NCI-H187 (cell line): ENCODE measurements at regions not wholly inside any gene's neighbourhood (a gene's known extent, or its start where the extent isn't known, plus 50 kb on each side); places are given as distances from the start of the nearest gene placed in this dataset.
A peak's percentile ranks its signal among the peaks of the same experiment; 100 is the strongest.

Experiments used
- DNase-seq, 2 experiments: peaks; one replicate each; lab custom pipeline; 2025; lab: John Stamatoyannopoulos, UW

DNA sequence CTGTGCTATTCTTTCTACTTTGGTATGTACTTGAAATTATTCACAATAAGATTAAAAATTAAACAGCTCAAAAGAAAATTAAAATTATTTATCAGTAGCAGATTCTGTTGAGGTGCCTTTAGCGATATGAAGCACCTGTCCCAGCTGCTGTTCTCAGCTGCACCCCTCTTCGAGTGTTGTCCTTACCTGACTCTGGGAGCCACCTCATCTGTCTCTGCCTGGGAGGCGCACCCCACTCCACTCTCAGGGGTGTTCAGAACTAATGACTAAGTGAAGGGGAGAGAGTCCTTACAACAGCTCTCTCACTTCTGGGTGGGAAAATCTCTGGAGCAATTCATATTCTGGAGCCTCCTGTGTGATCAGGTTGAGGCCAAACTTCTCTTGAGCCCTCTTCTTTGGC lies 745.7 kb downstream of the RFPL4B start:
- no peak for DNase-seq

DNA sequence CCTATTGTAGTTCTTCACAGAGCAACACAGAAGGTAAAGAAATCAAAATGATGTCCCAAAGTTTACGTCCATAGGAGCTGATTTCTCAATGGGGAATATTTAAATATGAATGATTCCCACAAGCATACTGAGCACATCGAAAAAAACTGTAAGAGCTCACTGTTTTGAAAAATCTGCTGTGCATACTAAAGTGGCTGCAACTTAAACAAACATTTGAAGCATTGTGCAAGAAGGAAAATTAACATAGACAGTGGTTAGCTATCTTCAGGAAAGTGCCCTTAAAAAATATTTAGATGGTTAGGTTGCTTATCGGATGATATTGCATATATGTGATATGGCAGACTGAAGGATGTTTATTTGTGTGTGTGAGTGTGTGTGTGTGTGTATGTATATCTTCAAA lies 747.6 kb downstream of the RFPL4B start:
- no peak for DNase-seq

DNA sequence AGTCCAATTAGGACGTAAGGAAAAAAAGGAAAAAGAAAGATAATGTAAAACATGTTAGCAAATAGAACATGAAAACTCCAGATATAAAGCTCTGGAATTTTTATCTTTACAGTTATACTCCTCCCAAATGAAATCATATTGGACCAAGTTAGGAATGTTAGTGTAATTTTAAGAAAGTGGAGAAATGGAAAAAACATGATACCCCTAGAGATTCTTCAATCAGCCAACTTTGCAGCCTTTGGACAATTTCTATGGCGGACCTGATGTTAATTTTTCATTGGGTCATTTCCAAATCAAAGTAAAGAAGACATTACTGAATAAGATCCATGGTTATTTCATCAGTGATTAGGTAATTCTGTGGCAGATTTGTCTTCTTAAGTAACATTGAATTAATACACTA lies 748.7 kb downstream of the RFPL4B start:
- no peak for DNase-seq

DNA sequence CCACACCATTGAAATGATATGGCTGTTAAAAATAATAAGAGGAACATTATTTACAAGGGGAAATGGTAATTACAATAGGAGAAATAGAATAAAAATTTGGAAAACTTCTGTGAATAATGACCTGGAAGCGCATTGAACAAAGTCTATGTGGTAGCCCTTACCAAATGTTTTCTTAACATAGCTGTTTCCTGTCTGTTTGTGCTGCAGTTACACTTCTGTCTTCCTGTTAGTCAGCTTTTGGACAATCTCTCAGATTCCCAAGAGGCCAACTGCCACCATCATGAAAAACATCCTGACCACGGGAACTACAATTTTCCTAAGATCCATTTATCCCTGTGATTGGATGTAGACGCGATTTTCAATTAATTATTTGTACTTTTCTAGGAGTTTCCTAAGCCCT lies 754.4 kb upstream of the MARCKS start:
- DNase-seq: no peak

DNA sequence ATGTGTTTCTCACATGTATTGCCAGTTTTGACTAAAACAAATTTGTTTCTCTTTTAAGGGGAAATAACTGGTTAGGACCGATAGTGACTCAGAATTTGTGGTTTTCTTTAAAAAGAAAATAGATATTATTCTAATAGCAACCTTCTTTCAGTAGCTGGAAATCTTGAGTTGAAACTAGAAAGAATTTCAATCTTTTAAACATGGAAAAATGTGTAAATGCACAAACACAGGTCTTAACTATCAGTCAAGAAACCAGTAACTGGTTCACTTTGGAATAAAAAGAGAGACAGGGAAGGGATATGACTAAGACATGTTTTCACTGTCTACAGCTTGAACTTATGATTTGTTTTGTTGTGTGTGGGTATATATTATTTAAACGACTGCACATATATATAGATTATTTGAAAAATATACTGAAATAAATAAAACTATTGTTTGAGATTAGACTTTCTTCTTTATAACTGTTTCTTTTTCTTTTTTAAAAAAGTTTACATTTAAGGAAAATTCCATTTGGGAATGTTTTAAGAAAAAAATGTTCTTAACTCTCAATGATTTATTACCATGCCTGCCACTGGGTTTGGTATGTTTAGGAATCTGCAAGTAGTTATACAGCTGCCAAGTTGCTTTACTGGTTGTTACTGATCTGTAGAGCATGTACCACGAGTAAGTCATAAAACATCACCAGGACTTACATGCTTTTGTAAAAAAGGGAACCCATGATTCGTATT lies 753.3 kb upstream of the MARCKS start:
- DNase-seq: no peak

DNA sequence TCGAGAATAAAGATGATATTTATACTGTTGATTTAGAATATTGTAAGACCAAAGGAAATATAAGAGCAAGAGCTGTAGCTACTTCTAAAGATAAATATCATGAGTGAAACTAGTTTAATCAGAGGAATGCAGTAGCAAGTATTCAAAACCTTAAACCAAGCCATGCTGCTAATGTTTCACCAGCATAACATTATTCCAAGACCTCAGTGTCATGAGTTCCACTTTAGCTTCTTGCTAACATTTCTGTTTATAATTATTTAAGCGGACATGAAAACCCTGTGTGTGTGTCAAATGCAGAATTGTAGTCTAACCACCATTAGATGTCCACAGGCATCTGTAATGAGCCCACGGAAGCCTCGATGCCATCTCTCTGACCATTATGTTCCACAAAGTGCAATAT lies 752.6 kb upstream of the MARCKS start:
- DNase-seq: no peak

DNA sequence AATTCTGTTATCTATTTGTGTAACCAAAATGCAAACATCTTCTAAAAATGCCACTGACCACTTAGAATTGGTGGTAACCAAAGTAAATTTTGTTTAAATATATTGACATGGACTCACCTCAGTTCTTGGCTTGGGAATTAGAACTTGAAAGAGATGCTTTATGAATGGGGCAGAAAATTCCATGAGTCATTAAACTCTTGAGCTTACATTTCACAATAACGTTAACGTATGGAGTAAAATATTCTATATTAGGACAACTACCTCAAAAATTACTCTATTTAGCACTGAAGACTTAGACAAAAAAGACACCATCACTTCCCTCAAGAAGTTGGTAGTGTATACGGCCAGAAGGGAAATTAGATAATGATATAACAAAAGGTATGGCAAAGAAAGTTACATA lies 752.2 kb upstream of the MARCKS start:
- no peak for DNase-seq

DNA sequence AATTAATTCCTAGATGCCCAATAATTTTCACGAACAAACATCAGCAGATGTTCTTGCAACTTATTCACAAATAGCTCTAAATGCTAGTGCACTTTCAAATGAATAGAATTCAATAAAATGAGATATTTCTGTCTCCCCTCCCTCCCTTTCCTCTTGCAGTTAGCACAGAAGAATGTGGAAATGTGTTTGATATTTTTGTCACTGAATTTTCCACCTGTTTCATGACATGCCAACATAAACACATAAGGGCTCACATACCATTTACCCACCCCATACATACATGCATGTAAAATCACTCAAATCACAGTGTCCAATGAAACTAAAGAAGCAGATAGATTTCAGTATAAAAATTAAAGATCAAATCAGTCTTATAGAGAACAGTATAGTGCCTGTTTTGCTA lies 746.9 kb upstream of the MARCKS start:
- DNase-seq: no peak

DNA sequence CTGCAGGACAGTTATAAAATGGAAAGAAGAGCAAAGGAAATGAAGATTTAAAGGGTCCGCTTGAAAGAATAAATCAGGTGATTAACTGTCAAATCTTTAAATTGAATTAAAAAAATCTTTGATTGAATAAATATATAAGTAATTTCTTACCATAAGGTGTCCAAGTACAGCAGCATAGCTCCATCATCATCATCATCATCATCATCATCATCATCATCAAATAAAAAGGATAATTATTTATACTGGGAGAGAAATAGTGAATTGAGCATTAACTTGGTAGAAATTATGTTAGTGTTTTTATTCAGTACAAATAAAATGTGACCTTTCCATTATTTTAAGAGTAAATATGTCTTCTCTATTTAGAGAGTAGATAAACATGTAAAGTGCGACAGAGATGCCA lies 745.6 kb upstream of the MARCKS start:
- no peak for DNase-seq

DNA sequence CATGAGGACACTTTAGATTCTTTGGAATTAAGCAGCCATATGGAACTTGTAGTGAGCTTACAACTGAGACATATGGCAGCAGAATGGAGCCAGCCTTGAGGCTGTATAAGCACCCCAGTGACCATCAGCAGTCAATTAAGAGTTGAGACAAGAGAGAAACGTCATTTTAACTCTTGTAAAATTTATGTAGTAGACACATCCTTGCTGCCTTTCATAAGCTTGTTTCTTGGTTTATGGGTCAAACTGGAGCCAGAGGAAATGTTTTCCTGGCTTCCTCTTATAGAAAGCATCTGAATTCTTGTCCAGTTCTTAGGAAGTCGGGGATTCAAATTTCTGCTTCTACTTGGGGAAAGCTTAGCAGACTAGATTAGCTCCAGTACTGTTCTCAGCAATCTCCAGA lies 745.1 kb upstream of the MARCKS start:
- DNase-seq: no peak

DNA sequence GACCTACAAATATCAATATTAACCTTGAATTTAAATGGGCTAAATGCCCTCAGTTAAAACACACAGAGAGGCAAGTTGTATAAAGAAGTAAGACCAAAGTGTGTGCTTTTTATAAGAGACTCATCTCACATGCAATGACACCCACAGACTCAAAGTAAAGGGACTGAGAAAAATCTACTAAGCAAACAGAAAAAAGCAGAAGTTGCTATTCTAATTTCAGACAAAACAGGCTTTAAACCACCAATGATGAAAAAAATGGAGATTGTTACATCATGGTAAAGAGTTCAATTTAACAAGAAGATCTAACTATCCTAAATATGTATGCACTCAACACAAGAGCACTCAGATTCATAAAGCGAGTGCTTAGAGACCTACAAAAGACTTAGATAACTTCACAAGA lies 741.9 kb upstream of the MARCKS start:
- DNase-seq: no peak

DNA sequence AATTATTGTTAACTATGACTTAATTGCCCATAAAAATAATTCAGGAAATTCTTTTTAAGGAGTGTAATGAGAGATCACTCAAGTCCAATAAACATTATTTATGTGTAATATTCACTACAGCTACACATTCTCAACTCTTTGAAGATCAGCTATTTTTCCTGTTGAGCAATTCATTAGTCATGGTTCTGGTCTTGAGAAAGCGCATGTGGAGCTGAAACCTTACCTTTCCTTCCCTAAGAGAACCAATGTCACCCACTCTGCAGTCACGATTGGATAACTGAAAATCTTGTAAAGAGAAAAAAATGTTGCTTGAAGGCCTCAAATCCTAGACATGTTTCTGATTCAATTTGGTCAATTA lies 736.9 kb upstream of the MARCKS start:
- DNase-seq: no peak

DNA sequence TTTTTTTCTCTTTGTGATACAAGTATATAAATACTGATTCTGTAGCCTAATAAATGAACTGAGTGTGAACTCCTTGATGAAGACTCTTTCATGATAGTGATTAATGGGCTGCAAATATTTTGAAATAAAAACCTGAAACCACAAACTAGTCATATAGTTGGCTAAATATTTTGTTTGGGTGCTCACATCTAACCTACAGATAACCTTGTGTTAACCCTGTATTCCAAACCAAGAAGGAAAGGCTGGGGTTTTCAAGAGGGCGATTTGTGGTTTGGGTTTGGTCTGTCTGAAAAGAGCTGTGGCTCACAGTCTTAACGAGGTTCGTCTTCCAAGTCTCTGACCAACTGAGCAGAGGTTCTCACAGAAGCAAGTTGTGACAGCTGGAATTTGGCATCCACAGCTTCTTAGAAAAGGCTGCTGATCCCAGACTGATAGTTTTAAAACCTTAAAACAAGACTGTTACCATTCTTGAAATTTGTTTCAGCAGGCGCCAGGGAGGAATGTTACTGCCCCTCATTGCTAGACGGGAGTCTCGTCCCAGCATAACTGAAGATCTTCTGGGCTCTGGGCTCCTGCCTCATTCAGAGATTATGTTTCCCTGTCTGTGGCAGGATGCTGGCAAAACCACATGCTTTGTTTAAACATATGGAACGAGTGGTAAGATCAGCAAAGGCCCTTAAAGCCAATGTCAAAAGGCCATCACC lies 736.4 kb upstream of the MARCKS start:
- DNase-seq: peak in 1 of 2 experiments; percentile 1

DNA sequence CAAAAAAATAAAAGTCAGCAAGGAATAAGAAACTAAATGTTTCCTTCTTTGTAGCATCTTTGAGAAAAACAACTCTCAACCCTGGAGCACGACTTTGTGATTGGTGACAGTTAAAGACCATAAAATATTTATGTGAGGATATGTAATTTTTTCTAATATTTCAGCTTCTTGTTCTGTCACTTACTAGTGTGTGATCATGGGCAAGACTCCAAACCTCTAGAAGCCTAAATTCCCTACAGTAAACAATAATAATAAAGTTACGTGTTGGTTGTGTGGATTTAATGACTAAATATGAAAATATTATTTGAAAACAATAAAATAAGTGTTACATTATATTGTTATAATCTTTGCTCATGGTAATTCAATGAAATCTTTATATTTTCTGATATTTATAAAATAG lies 735.6 kb upstream of the MARCKS start:
- no peak for DNase-seq

DNA sequence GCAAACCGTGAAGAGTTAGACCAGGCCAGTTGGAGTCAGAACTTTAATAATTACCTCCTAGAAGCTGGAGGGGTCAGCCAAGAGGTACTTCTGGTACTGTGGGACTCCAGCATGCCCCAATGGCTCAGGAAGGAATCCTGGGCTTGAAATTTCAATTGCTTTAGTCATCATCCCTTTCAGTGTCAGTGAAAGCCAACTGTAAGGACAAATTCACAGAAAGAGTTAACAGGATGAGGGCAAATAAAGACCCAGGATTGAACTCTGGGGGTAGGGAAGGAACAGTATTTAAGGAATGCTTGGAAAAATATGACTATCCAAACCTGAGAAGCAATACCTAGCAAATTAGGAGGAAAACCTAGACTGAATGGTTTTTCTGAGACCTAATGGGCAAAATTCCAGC lies 735.1 kb upstream of the MARCKS start:
- DNase-seq: no peak

DNA sequence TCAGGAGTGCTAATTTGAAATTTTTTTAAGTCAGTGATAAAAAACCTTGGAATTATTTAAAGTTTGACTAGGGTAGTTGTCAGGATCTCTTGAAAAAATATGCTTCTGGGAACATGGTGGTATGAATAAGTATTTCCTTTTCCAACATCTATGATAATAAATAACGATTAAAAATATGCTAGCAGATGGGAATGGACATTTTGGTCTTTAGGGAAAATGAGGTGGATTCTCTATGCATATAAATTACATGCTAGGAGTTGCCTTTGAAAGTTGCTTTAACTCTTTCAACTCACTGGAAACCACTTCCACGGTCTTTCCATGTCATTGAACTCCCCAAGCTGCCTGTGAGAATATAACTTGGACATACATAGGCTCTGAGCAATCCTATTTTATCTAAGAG lies 731.5 kb upstream of the MARCKS start:
- no peak for DNase-seq

DNA sequence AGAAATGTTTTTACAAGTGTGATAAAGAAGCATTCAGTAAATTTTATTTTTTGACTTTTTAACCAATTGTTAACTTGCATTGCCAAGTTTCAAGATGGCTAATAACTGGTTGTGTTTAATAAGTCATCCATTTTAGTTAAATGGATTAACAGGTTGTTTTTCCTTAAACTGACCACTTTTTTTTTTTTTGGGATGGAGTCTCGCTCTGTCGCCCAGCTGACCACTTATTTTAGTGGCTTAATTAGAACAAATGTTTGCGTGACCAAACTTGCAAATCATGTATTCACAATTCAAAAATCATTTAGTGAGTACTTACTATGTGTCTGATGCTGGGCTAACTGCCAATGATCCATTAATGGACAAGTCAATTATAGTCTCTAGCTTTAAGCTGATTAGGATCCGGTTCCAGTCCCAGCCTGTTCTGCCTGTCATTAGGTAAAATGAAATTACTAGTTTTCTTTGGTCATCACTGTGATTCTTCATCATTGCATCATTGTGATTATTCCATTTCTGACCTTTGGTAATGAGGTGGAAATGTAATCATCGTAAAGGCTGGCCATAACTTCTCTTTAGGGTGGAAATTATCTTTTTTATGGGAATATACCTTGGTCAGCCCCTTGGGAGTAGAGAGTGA lies 729.2 kb upstream of the MARCKS start:
- DNase-seq: no peak

DNA sequence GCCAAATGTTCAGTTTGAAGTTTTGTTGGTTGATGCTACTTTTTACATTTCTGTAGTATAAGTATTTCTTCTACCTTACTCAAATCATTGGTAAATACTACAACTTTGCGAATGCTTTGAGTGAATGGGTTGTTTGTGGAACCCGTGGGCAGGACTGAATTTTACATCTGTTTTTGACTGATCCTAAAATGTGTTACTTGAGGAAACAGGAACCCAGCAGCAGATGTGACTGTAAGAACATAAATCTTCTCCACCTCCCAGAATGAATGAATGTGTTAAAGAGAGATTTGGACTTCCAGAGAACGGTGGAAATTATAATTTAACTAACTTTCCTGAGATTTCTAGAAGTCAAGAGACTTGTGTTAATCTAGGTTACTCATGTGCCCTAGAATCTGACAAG lies 728.5 kb upstream of the MARCKS start:
- DNase-seq: no peak

DNA sequence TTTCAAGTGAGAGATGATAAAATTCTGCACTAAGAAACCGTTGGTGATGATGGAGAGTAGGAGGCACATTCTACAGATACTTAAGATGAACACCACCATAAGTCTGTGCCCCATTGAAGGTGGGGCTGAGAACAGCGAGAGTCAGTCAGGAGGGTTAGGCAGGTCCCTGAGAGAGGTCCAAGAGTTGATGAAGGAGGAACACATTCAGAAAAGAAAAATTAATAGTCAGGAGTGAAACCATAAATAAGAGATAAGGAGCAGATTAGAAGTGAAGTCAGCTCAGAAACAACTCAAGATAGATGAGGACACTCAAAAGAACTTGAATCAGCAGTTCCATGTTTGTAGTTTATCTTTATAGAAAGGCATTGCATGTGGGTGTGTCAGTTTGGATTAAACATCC lies 727.2 kb upstream of the MARCKS start:
- DNase-seq: no peak

DNA sequence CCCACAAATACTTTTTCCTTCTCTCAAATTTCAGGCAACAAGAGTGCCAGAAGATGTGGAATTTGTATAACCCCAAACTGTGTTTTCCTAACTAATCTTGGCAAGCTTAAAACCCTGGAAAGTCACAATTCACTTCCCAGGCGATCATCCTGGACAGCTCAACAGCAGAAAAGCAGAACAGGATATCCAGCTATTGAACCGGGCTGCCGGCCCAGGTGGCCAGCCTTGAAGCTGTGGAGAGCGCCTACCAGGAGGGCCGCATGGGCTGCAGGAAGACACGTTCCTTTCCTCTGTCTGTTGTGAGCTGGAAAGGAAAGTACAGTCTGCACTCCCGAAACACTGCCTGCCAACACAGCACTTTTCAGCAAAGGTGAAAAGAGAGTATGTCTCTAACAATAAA lies 719.7 kb upstream of the MARCKS start:
- no peak for DNase-seq

DNA sequence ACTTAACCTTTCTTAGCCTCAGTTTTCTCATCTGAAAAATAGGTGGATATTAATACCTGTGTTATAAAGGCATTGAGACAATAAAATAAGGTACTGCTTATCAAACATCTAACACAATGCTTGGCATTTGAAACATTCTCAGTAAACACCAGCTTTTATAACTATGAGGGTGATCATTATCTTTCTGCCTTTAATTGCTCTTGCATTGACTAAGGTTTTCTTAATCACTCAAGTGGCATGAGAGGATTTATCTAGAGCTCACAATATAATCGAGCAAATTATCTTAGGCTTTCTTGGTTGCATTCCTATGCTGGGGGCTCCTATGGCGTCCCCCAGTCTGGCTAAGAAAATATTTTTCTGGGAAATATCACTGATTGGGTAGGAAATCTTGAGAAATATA lies 716.4 kb upstream of the MARCKS start:
- no peak for DNase-seq

DNA sequence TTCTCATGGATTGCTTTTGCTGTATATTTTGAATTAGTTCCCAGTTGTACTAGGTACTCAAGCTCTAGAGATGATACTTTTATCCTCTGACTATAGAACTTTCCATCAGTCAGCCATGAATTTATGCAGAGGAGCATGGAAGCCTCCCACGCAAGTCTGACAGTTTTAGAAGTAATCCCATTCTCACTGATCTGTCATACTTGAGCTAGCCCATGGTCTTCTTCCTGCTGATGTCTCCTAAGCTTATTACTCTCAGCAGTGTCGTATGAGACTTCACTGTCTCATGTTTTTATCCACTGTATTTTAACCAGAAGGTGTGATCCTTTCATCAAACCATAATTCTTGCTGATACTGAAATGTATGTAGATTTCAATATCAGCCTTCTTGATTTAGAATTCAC lies 715.2 kb upstream of the MARCKS start:
- no peak for DNase-seq

DNA sequence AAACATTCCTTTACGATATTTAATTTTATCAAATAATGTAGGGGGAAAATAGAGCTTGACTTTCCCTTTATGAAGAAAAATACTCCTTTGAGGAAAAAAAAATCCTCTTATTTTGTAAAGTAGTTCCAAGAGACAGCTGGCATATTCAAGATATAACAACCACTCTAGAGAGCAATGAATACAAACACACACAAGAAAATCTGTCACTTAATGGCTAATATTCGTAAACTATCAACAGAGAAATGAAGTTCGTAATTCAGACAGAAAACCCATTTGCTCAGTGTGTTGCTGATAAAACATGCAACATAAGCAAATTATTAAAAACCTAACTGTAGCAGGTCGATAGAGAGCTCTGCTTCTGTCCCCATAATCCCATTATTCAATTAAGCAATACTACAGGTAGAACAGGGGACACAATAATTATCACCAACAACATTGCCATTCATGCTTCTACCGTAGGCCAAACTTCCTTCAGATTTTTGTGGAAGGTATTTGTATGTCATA lies 714.4 kb upstream of the MARCKS start:
- DNase-seq: no peak
